ENCODE measurements at regions not wholly inside any gene's neighbourhood (a gene's known extent, or its start where the extent isn't known, plus 50 kb on each side); places are given as distances from the start of the nearest gene placed in this dataset.
"Not testable (repeated sequence)": the region's sequence is repeated elsewhere in the genome, so short reads cannot be mapped to it uniquely, and the experiment has no call there.

DNA sequence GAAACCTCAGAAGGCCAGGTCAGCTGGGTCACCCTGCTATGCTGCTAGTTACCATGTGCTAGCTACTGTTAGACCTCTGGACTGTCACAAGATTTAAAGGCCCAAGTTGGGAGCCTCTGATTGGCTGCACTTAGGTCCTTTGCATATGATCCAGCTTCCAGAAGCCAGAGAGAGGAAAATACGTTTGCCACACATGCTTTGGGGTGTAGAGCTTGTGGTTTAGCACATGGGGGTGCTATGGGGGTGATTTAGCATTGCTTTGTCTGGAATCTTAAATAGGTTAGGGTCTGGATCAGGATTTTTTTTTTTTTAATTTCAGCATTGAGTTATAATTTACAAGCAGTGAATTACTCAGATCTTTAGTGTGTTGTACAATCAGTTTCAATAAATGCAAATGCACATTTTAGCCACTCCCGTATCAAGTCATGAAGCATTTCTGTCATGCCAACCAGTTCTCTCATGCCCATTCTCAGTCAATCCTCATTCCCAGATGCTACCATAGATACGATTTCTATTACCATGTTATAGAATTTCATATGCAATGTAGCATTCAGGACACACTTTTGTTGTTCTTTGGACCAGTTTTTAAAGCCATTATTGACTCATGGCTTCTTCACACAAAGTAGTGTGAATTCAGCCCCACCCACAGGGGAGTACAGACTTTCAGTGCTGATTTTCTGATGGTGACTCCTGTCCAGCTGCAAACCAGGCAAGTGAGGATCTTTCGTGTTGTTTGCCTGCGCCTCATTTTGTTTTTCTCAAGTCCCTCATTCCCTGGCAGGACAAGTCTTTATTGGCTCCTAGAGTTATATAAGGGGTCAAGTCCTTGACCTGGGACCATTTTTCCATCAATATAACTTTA lies 250.4 kb downstream of the LRRC70 start:
- H3K9me3 ChIP-seq = no peaks in the 10 kb centered on the region
- no peak for FAIRE-seq
- ATAC-seq = no peak
- DNase-seq = no peak
- intact Hi-C loops (cut with DNase I) = no loop called here
- WGBS, 2 donors = 49 to 51% methylated on average over 5 of the region's 5 CpGs
- H3K27me3 ChIP-seq = no peaks in the 10 kb centered on the region
- H3K27ac ChIP-seq = no peak overlapping the region
- H3K36me3 ChIP-seq = no peaks in the 10 kb centered on the region
- TF ChIP-seq, protein P1, sequence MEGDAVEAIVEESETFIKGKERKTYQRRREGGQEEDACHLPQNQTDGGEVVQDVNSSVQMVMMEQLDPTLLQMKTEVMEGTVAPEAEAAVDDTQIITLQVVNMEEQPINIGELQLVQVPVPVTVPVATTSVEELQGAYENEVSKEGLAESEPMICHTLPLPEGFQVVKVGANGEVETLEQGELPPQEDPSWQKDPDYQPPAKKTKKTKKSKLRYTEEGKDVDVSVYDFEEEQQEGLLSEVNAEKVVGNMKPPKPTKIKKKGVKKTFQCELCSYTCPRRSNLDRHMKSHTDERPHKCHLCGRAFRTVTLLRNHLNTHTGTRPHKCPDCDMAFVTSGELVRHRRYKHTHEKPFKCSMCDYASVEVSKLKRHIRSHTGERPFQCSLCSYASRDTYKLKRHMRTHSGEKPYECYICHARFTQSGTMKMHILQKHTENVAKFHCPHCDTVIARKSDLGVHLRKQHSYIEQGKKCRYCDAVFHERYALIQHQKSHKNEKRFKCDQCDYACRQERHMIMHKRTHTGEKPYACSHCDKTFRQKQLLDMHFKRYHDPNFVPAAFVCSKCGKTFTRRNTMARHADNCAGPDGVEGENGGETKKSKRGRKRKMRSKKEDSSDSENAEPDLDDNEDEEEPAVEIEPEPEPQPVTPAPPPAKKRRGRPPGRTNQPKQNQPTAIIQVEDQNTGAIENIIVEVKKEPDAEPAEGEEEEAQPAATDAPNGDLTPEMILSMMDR (IDR thresholded peaks at IDR 0.05) = no peak
- H3K4me1 ChIP-seq = no peaks in the 10 kb centered on the region
- no peak overlapping the region for H3K4me3 ChIP-seq

DNA sequence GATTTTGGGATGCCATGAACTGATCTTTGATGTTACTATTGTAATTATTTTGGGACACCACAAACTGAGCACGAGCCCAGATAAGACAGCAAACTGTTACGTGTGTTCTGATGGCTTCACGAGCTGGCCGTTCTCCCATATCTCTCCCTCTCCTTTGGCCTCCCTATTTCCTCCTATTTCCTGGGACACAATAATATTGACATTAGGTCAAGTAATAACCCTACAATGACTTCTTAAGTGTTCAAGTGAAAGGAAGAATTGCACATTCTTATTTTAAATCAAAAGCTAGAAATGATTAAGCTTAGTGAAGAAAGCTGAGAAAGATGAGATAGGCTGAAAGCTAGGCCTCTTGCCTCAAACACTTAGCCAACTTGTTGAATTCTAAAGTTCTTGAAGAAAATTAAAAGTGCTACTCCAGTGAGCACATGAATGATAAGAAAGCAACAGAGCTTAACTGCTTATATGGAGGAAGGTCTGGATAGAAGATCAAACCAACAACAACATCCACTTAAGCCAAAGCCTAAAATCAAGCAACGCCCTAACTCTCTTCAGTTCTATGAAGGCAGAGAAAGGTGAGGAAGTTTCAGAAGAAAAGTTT lies 247.1 kb downstream of the LRRC70 start:
- TF ChIP-seq, protein P1 (IDR thresholded peaks at IDR 0.05) = no peak
- 75 to 76% methylated on average over 5 of the region's 5 CpGs for WGBS, 2 donors
- intact Hi-C loops (cut with DNase I) = no loop called here
- no peak for FAIRE-seq
- Histone ChIP-seq H3K4me1 (no peaks in the 10 kb centered on the region), H3K36me3 (no peaks in the 10 kb centered on the region), H3K27me3 (no peaks in the 10 kb centered on the region), H3K9me3 (no peaks in the 10 kb centered on the region), H3K4me3 (no peak overlapping the region), H3K27ac (no peak overlapping the region)
- ATAC-seq = no peak
- DNase-seq = no peak

DNA sequence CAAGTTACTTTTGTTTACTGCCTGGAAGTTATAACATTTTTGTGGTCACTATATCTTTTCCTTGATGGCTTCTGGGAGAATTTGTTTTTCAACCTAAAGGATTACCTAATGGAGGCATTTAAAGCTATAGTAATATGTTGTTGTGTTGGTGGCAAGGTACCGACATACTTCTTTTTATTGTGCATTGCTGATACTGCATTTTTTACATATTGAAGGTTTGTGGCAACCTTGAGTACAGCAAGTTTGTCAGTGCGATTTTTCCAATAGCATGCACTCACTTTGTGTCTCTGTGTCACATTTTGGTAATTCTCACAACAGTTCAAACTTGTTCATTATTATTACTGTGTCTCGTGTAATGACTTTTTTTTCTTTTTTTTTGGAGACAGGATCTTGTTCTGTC lies 246.3 kb downstream of the LRRC70 start:
- Histone ChIP-seq H3K27ac (no peak overlapping the region), H3K36me3 (no peaks in the 10 kb centered on the region), H3K4me1 (no peaks in the 10 kb centered on the region), H3K9me3 (no peaks in the 10 kb centered on the region), H3K27me3 (no peaks in the 10 kb centered on the region), H3K4me3 (no peak overlapping the region)
- ATAC-seq (no peak), DNase-seq (no peak), FAIRE-seq (no peak)
- intact Hi-C loops (cut with DNase I) = no loop called here
- 64 to 83% methylated on average over 3 of the region's 3 CpGs for WGBS, 2 donors
- TF ChIP-seq, protein P1 (IDR thresholded peaks at IDR 0.05) = no peak

DNA sequence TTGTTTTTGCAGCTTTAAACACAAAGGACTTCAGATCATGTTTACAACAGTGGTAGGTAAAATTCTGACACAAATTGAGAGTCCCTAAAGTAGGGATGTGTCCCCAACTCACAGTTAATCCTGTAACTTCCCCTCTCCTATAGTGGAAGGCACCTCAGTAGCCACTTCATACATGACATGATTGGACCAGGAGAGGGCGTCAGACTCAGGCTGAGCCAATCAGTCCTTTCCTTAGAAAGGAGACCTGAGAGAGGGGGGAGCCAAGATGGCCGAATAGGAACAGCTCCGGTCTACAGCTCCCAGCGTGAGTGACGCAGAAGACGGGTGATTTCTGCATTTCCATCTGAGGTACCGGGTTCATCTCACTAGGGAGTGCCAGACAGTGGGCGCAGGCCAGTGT lies 238.4 kb downstream of the LRRC70 start:
- H3K27me3 ChIP-seq; ATAC-seq; H3K4me3 ChIP-seq; H3K36me3 ChIP-seq; FAIRE-seq; DNase-seq; H3K9me3 ChIP-seq; intact Hi-C loops (cut with DNase I); H3K4me1 ChIP-seq; H3K27ac ChIP-seq: not testable (repeated sequence)
- WGBS, 2 donors = 90% methylated on average over 5 to 6 of the region's 8 CpGs

DNA sequence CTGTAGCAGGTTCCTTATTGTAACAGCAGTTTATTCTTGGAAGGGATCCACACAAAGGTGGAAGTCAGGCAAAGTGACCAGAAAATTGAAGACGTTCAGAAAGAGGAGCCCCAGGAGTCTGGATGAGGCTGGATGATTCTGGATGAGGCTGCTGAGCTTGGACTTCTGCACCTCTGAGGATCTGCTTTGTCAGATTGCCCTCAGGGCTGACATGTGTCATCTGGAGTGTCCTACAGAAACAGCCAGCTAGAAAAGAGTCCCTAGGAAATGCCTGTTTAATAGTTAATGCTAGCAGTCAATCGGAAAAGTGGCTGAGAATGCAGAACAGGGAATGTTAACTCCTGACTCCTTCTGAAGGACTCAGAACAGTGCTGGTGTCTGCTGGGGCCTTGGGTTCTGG lies 236.4 kb downstream of the LRRC70 start:
- Histone ChIP-seq H3K4me1 (no peaks in the 10 kb centered on the region), H3K27ac (no peak overlapping the region), H3K27me3 (no peaks in the 10 kb centered on the region), H3K36me3 (no peaks in the 10 kb centered on the region), H3K4me3 (no peak overlapping the region), H3K9me3 (no peaks in the 10 kb centered on the region)
- FAIRE-seq = no peak
- TF ChIP-seq, protein P1 (IDR thresholded peaks at IDR 0.05) = no peak
- WGBS, 2 donors = 43 to 58% methylated on average over 2 of the region's 2 CpGs
- intact Hi-C loops (cut with DNase I) = no loop called here
- ATAC-seq = no peak
- no peak for DNase-seq

All from pancreas (tissue), 10 donors.